ENCODE measurements at regions not wholly inside any gene's neighbourhood (a gene's known extent, or its start where the extent isn't known, plus 50 kb on each side); places are given as distances from the start of the nearest gene placed in this dataset.
A peak's percentile ranks its signal among the peaks of the same experiment; 100 is the strongest.
"Not testable (repeated sequence)": the region's sequence is repeated elsewhere in the genome, so short reads cannot be mapped to it uniquely, and the experiment has no call there.

DNA sequence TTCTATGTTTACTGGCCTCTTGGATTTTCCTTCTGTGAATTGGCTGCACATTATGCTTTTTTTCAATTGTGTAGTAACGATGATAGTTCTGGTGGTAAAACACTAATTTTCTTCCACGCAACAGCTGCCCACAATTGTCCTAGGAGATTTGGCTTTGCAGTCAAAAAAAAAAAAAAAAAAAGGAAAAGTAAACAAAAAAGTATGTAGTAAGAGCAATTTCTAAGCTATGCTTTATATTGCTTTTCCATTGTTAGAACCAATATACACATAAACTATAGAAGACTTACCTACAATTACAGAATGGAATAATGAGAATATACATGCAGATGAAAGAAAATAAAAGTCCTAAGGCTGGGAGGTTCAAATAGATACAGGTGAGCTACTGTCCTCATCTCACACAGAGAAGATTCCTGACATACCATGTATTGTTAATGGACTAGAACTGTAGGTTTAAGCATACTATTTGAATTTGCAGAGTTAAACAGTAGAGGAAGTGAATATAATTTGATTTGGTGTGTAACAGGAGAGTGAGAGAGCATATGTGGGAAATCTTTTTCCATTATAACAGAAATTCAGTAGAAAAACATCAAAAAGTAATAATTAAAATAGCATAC, 976.2 kb downstream of the RAB28 start:
- no peak overlapping the region for H3K27ac ChIP-seq (ENCODE audit: low read length)
- peaks cover 2% of the 10 kb centered on the region for H3K9me3 ChIP-seq (ENCODE audit: control insufficient read depth, low read depth, low read length)
- DNase-seq = no peak
- no peak overlapping the region for H3K4me3 ChIP-seq (ENCODE audit: low read length)
- H3K4me1 ChIP-seq (ENCODE audit: control insufficient read depth, insufficient read depth, low read length) = no peaks in the 10 kb centered on the region
- no CpG with 5 or more reads among the region's 2 CpGs for WGBS (ENCODE audit: insufficient coverage, low lambda C conversion rate)
- H3K36me3 ChIP-seq (ENCODE audit: control insufficient read depth, insufficient read depth, low read length) = no peaks in the 10 kb centered on the region
- H3K27me3 ChIP-seq (ENCODE audit: control insufficient read depth, insufficient read depth, low read length) = no peaks in the 10 kb centered on the region

DNA sequence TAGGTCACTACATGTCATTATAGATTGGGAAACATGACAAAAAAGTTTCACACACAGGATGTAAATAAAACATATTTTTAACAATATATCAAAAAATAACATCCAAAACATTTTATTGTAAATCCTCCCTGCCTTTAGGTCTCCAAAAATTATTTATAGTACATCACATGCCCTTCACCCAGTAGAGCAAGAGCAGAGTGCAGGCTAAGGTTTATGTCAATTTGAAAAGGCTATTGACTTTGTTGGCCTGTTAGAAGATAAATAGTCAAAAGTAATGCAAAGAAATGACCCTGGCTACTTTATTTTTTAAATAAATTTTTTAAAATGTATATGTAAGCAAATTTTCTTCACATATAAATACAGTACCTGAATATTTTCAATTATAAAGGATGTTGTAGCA, 983.7 kb downstream of the RAB28 start:
- no peaks in the 10 kb centered on the region for H3K36me3 ChIP-seq (ENCODE audit: control insufficient read depth, insufficient read depth, low read length)
- peaks cover 6% of the 10 kb centered on the region for H3K9me3 ChIP-seq (ENCODE audit: control insufficient read depth, low read depth, low read length)
- peaks cover 22% of the 10 kb centered on the region for H3K4me1 ChIP-seq (ENCODE audit: control insufficient read depth, insufficient read depth, low read length)
- H3K27me3 ChIP-seq (ENCODE audit: control insufficient read depth, insufficient read depth, low read length) = no peaks in the 10 kb centered on the region
- H3K27ac ChIP-seq (ENCODE audit: low read length) = peak overlapping the region; percentile 82
- H3K4me3 ChIP-seq (ENCODE audit: low read length) = no peak overlapping the region
- DNase-seq = no peak

DNA sequence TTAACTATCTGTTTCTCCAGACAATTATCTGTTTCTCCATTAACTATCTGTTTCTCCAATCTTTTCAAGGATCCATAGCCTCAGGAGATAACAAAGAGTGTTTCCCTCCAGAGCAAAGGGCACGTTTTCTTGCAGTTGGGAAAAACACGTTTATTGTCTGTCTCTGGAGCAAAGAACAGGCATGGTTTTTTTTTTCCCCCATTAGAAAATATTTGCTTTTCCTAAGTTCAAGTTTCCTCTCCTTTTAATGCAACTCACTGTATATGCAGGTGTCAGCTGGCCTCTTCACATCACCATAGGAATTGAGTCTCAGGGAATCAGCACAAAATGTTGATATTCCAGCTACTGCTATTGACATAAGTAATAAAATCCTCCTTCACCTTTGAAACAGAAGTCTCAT, 984.4 kb downstream of the RAB28 start:
- no peak overlapping the region for H3K4me3 ChIP-seq (ENCODE audit: low read length)
- no peaks in the 10 kb centered on the region for H3K36me3 ChIP-seq (ENCODE audit: control insufficient read depth, insufficient read depth, low read length)
- peaks cover 6% of the 10 kb centered on the region for H3K9me3 ChIP-seq (ENCODE audit: control insufficient read depth, low read depth, low read length)
- H3K27ac ChIP-seq (ENCODE audit: low read length) = peak overlapping the region; percentile 36
- peaks cover 23% of the 10 kb centered on the region for H3K4me1 ChIP-seq (ENCODE audit: control insufficient read depth, insufficient read depth, low read length)
- DNase-seq = peak; percentile 85 to 94
- WGBS (ENCODE audit: insufficient coverage, low lambda C conversion rate) = 0% methylated on average over 2 of the region's 2 CpGs
- H3K27me3 ChIP-seq (ENCODE audit: control insufficient read depth, insufficient read depth, low read length) = no peaks in the 10 kb centered on the region

DNA sequence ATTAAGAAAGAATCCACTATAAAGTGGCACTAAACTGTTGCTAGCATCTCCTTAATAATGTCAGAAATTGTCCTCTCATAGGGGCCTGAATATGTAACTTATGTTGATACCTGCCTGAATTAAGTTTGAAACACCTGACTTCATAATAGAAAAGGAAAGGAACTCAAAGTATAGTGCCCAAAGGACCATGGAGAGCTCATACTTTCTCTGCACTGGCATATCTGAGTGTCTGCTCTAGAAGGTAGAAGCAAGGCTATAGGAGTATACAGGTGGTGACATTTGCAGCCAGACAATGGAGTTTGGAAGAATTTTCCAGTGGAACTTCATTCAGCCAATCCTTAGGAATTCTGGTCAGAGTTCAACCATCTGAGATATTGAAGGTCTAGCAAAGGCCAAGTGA, 988.9 kb downstream of the RAB28 start:
- no peak overlapping the region for H3K27ac ChIP-seq (ENCODE audit: low read length)
- no peaks in the 10 kb centered on the region for H3K36me3 ChIP-seq (ENCODE audit: control insufficient read depth, insufficient read depth, low read length)
- no peak overlapping the region for H3K4me3 ChIP-seq (ENCODE audit: low read length)
- DNase-seq = no peak
- H3K27me3 ChIP-seq (ENCODE audit: control insufficient read depth, insufficient read depth, low read length) = no peaks in the 10 kb centered on the region
- H3K9me3 ChIP-seq (ENCODE audit: control insufficient read depth, low read depth, low read length) = no peaks in the 10 kb centered on the region
- H3K4me1 ChIP-seq (ENCODE audit: control insufficient read depth, insufficient read depth, low read length) = peaks cover 20% of the 10 kb centered on the region

DNA sequence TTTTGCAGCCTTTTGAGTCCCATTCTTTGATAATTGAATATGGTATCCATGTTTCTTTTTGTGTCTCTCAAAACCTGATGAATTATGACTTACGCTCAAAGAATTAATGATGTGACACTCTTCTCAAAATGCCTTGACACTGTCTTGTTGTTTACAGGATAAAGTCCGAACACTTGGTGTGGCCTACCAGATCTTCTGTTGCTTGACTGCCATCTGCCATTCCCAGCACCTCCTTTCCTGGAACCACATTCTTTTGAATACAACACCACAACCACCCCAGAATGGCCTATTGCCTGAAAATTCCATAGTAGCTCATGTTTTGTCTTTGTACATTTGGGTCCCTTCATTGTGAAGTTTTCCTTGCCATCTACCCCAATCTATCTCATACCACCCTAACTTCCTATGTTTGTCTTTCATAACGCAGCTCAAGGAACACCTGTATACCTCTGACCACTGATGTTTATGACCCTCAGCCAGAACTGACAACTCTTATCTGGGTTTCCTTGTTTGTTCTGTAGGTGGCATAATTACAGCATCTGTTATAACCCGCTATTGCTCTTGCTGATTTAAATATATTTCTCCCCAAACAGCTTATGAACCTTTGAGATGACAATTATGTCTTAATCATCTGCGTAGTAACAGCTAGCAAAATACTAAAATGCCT, 991.3 kb downstream of the RAB28 start:
- peaks cover 14% of the 10 kb centered on the region for H3K4me1 ChIP-seq (ENCODE audit: control insufficient read depth, insufficient read depth, low read length)
- no peak overlapping the region for H3K27ac ChIP-seq (ENCODE audit: low read length)
- WGBS (ENCODE audit: insufficient coverage, low lambda C conversion rate) = 33% methylated on average over 3 of the region's 5 CpGs
- no peaks in the 10 kb centered on the region for H3K36me3 ChIP-seq (ENCODE audit: control insufficient read depth, insufficient read depth, low read length)
- H3K27me3 ChIP-seq (ENCODE audit: control insufficient read depth, insufficient read depth, low read length) = no peaks in the 10 kb centered on the region
- no peak overlapping the region for H3K4me3 ChIP-seq (ENCODE audit: low read length)
- DNase-seq = peak in 1 of 2 donors; percentile 66
- no peaks in the 10 kb centered on the region for H3K9me3 ChIP-seq (ENCODE audit: control insufficient read depth, low read depth, low read length)

DNA sequence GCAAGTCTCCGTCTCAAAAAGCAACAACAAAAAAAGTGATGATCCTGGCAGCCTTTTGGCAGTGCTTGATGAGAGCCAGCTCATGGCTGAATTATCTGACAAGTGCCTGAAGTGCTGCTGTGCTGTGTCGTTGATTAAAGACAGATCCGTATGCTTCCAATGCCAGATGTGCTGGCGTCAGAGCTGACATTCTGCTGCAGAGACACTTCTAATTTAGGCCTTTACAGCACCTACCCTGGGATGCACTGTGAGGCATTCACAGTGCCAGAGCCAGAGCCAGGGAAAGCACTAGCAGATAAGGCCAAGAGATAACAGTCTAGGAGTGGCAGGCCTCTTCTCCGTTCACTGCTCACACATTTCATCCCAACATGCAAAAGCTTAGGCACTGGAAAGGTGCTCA, 995.5 kb downstream of the RAB28 start:
- Histone ChIP-seq H3K4me3 (ENCODE audit: low read length) (no peak overlapping the region), H3K27ac (ENCODE audit: low read length) (no peak overlapping the region)

DNA sequence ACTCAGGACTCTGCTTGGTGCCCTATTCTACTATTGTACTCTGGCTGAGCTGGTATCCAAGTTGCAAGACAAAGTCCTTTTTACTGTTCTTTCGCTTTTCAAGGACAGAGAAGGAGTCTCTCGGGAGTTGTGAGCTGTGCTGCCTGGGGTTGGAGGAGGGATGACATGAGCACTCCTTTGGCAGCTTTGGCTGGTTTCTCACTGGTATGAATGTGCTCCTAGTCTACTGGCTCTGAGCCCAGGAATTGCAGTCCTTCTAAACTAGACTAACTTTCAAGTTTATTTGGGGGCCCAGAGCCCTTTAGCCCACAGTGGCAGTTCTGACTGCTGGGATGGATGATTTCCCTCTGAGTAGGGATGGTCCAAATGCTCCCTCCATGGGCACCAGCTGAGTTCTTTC, 997.1 kb downstream of the RAB28 start:
- H3K27me3 ChIP-seq (ENCODE audit: control insufficient read depth, insufficient read depth, low read length) = no peaks in the 10 kb centered on the region
- DNase-seq = peak in 1 of 2 donors; percentile 32
- no peak overlapping the region for H3K27ac ChIP-seq (ENCODE audit: low read length)
- WGBS (ENCODE audit: insufficient coverage, low lambda C conversion rate) = no CpG with 5 or more reads among the region's 2 CpGs
- no peaks in the 10 kb centered on the region for H3K4me1 ChIP-seq (ENCODE audit: control insufficient read depth, insufficient read depth, low read length)
- no peaks in the 10 kb centered on the region for H3K36me3 ChIP-seq (ENCODE audit: control insufficient read depth, insufficient read depth, low read length)
- H3K9me3 ChIP-seq (ENCODE audit: control insufficient read depth, low read depth, low read length) = no peaks in the 10 kb centered on the region
- no peak overlapping the region for H3K4me3 ChIP-seq (ENCODE audit: low read length)

More for the DNA sequence above, 995.5 kb downstream of the RAB28 start:
- WGBS (ENCODE audit: insufficient coverage, low lambda C conversion rate) = no CpG with 5 or more reads among the region's 5 CpGs
- peak in 1 of 2 donors; percentile 19 for DNase-seq
- H3K4me1 ChIP-seq (ENCODE audit: control insufficient read depth, insufficient read depth, low read length) = peaks cover 10% of the 10 kb centered on the region
- no peaks in the 10 kb centered on the region for H3K9me3 ChIP-seq (ENCODE audit: control insufficient read depth, low read depth, low read length)
- H3K36me3 ChIP-seq (ENCODE audit: control insufficient read depth, insufficient read depth, low read length) = no peaks in the 10 kb centered on the region
- no peaks in the 10 kb centered on the region for H3K27me3 ChIP-seq (ENCODE audit: control insufficient read depth, insufficient read depth, low read length)

DNA sequence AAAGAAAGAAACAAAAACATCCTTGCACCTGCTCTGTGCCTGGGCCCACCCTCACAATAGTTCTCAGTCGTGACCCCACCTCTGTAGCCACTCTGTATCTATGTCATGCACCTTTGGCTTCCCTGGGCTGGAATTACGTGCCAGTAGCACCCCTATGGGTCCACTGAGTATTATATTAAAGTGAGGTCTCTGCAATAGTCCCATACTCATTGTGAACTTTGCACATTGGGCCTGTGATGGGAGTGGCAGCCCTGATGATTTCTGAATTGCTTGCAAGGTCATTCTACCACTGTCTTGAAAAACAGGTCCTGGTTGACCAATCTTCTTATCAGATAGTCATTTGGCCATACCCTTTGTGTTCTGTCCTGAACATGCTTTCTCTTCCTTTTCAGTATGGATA, 1012.1 kb downstream of the RAB28 start:
- Histone ChIP-seq H3K27me3 (ENCODE audit: control insufficient read depth, insufficient read depth, low read length) (no peaks in the 10 kb centered on the region), H3K4me1 (ENCODE audit: control insufficient read depth, insufficient read depth, low read length) (peaks cover 7% of the 10 kb centered on the region), H3K9me3 (ENCODE audit: control insufficient read depth, low read depth, low read length) (no peaks in the 10 kb centered on the region), H3K4me3 (ENCODE audit: low read length) (no peak overlapping the region), H3K36me3 (ENCODE audit: control insufficient read depth, insufficient read depth, low read length) (no peaks in the 10 kb centered on the region), H3K27ac (ENCODE audit: low read length) (peak overlapping the region; percentile 30)
- no CpG with 5 or more reads among the region's 2 CpGs for WGBS (ENCODE audit: insufficient coverage, low lambda C conversion rate)
- peak; percentile 70 to 81 for DNase-seq

DNA sequence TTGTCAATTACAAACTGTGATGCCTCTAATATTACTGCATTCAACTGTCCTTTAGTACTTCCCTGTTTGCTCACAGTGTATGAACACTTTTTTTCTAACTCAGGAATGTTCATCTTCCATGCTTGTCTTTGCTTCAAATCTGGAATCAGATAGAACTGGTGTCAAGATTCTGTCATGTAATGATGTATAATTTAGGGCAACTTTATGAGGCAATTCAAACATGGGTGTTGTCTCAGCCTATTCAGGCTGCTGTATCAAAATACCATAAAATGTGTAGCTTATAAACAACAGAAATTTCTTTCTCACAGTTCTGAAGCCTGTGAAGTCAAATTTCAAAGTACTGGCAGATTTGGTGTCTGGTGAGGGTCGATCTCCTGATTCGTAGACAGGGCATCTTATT, 1012.9 kb downstream of the RAB28 start:
- no peak for DNase-seq
- Histone ChIP-seq H3K27me3 (ENCODE audit: control insufficient read depth, insufficient read depth, low read length) (no peaks in the 10 kb centered on the region), H3K4me3 (ENCODE audit: low read length) (no peak overlapping the region), H3K27ac (ENCODE audit: low read length) (no peak overlapping the region), H3K9me3 (ENCODE audit: control insufficient read depth, low read depth, low read length) (no peaks in the 10 kb centered on the region), H3K36me3 (ENCODE audit: control insufficient read depth, insufficient read depth, low read length) (no peaks in the 10 kb centered on the region), H3K4me1 (ENCODE audit: control insufficient read depth, insufficient read depth, low read length) (peaks cover 7% of the 10 kb centered on the region)
- WGBS (ENCODE audit: insufficient coverage, low lambda C conversion rate) = no CpG with 5 or more reads among the region's 2 CpGs

DNA sequence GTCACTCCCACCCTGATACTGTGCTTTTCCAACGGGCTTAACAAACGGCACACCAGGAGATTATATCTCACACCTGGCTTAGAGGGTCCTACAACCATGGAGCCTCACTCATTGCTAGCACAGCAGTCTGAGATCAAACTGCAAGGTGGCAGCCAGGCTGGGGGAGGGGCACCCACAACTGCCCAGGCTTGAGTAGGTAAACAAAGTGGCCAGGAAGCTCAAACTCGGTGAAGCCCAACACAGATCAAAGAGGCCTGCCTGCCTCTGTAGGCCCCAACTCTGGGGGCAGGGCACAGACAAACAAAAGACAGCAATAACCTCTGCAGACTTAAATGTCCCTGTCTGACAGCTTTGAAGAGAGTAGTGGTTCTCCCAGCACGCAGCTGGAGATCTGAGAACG, 1022.6 kb downstream of the RAB28 start:
- not testable (repeated sequence) for H3K36me3 ChIP-seq (ENCODE audit: control insufficient read depth, insufficient read depth, low read length); H3K4me3 ChIP-seq (ENCODE audit: low read length); DNase-seq; H3K27me3 ChIP-seq (ENCODE audit: control insufficient read depth, insufficient read depth, low read length); H3K27ac ChIP-seq (ENCODE audit: low read length); H3K9me3 ChIP-seq (ENCODE audit: control insufficient read depth, low read depth, low read length); H3K4me1 ChIP-seq (ENCODE audit: control insufficient read depth, insufficient read depth, low read length)
- no CpG with 5 or more reads among the region's 5 CpGs for WGBS (ENCODE audit: insufficient coverage, low lambda C conversion rate)

DNA sequence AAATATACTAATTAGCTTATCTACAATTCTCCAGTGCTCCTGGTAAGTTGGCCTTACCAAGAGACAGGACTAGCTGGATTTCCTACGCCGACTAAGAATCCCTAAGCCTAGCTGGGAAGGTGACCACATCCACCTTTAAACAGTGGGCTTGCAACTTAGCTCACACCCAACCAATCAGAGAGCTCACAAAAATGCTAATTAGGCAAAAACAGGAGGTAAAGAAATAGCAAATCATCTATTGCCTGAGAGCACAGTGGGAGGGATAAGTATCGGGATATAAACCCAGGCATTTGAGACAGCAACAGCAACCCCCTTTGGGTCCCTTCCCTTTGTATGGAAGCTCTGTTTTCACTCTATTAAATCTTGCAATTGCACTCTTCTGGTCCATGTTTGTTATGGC, 1025.0 kb downstream of the RAB28 start:
- no CpG with 5 or more reads among the region's 3 CpGs for WGBS (ENCODE audit: insufficient coverage, low lambda C conversion rate)
- Histone ChIP-seq H3K4me3 (ENCODE audit: low read length) (no peak overlapping the region), H3K27ac (ENCODE audit: low read length) (no peak overlapping the region), H3K4me1 (ENCODE audit: control insufficient read depth, insufficient read depth, low read length) (no peaks in the 10 kb centered on the region), H3K9me3 (ENCODE audit: control insufficient read depth, low read depth, low read length) (no peaks in the 10 kb centered on the region), H3K27me3 (ENCODE audit: control insufficient read depth, insufficient read depth, low read length) (no peaks in the 10 kb centered on the region), H3K36me3 (ENCODE audit: control insufficient read depth, insufficient read depth, low read length) (no peaks in the 10 kb centered on the region)
- DNase-seq = no peak
